OCI-LY1 (cell line): ENCODE measurements at regions not wholly inside any gene's neighbourhood (a gene's known extent, or its start where the extent isn't known, plus 50 kb on each side); places are given as distances from the start of the nearest gene placed in this dataset.

Source experiments
- H2AFZ ChIP-seq: fragments of 200-600 bp; sonication (generic), shearing (Covaris generic); 2 replicates; pipeline ENCODE4 v1.6.0; 2014; ENCODE audit warnings: antibody characterized with exemption, mild to moderate bottlenecking, low read length
- H3F3A ChIP-seq: fragments of 200-600 bp; sonication (generic), shearing (Covaris generic); 2 replicates; pipeline ENCODE4 v1.6.0; 2014; ENCODE audit warnings: mild to moderate bottlenecking, antibody characterized with exemption, low read length, moderate library complexity; ENCODE audit not compliant: insufficient read depth
- H3K27ac ChIP-seq: fragments of 200-600 bp; sonication (generic); 2 replicates; pipeline ENCODE4 v1.5.1; 2014; ENCODE audit warnings: low read length, mixed run types, mild to moderate bottlenecking, low read depth; ENCODE audit not compliant: poor library complexity, severe bottlenecking
- H3K27me3 ChIP-seq: fragments of 200-600 bp; sonication (generic); 2 replicates; pipeline ENCODE4 v1.6.0; 2014; ENCODE audit warnings: antibody characterized with exemption, mild to moderate bottlenecking, low read length, moderate library complexity; ENCODE audit not compliant: insufficient read depth
- H3K36me3 ChIP-seq: fragments of 200-600 bp; sonication (generic); 2 replicates; pipeline ENCODE4 v1.6.1; 2014; ENCODE audit warnings: mild to moderate bottlenecking, antibody characterized with exemption, low read length, moderate library complexity, mixed read lengths; ENCODE audit not compliant: insufficient read depth
- H3K4me1 ChIP-seq: fragments of 200-600 bp; sonication (generic); 2 replicates; pipeline ENCODE4 v1.5.1; 2014; ENCODE audit warnings: mild to moderate bottlenecking, low read length, moderate library complexity; ENCODE audit not compliant: insufficient read depth, severe bottlenecking
- H3K4me2 ChIP-seq: fragments of 200-600 bp; sonication (generic), shearing (Covaris generic); 2 replicates; pipeline ENCODE4 v1.6.1; 2014; ENCODE audit warnings: low read length
- H3K4me3 ChIP-seq: fragments of 200-600 bp; sonication (generic); 2 replicates; pipeline ENCODE4 v1.5.1; 2014; ENCODE audit warnings: low read length, low read depth, mild to moderate bottlenecking, mixed read lengths; ENCODE audit not compliant: poor library complexity, severe bottlenecking
- H3K79me2 ChIP-seq: fragments of 200-600 bp; shearing (Covaris generic); 2 replicates; pipeline ENCODE4 v1.6.1; 2016; ENCODE audit warnings: mixed run types, low read length, mixed read lengths; ENCODE audit not compliant: insufficient read depth
- H3K9ac ChIP-seq: fragments of 200-600 bp; sonication (generic), shearing (Covaris generic); 2 replicates; pipeline ENCODE4 v1.6.1; 2014; ENCODE audit warnings: mild to moderate bottlenecking, low read length, mixed read lengths
- H3K9me2 ChIP-seq: fragments of 200-600 bp; sonication (generic), shearing (Covaris generic); 2 replicates; pipeline ENCODE4 v1.6.1; 2014; ENCODE audit warnings: low read depth, mild to moderate bottlenecking, low read length, mixed read lengths
- H3K9me3 ChIP-seq: fragments of 200-600 bp; shearing (Covaris generic); 2 replicates; pipeline ENCODE4 v1.6.1; 2014; ENCODE audit warnings: low read length, mixed read lengths
- H4K20me1 ChIP-seq: fragments of 200-600 bp; sonication (generic), shearing (Covaris generic); 2 replicates; pipeline ENCODE4 v1.6.0; 2016; ENCODE audit warnings: mild to moderate bottlenecking, low read length; ENCODE audit not compliant: insufficient read depth
- EZH2 ChIP-seq: fragments of 200-600 bp; sonication (generic), shearing (Covaris generic); IDR thresholded peaks from 2 replicates; pipeline ENCODE4 v1.8.0; 2017; ENCODE audit warnings: borderline replicate concordance, mixed run types, mild to moderate bottlenecking, antibody characterized with exemption, low read length, moderate library complexity, mixed read lengths
- TF ChIP-seq, protein P1 (sequence below): fragments of 200-600 bp; sonication (generic), shearing (Covaris generic); IDR thresholded peaks from 2 replicates; pipeline ENCODE4 v1.5.1; 2017; ENCODE audit warnings: mild to moderate bottlenecking, antibody characterized with exemption, low read length, moderate library complexity, mixed read lengths

GRCh38 chr17:77849239-77849638, 109.3 kb upstream of the TNRC6C start:
- no peak overlapping the region for H3K27ac ChIP-seq
- TF ChIP-seq EZH2, result no peak
- TF ChIP-seq, protein P1, sequence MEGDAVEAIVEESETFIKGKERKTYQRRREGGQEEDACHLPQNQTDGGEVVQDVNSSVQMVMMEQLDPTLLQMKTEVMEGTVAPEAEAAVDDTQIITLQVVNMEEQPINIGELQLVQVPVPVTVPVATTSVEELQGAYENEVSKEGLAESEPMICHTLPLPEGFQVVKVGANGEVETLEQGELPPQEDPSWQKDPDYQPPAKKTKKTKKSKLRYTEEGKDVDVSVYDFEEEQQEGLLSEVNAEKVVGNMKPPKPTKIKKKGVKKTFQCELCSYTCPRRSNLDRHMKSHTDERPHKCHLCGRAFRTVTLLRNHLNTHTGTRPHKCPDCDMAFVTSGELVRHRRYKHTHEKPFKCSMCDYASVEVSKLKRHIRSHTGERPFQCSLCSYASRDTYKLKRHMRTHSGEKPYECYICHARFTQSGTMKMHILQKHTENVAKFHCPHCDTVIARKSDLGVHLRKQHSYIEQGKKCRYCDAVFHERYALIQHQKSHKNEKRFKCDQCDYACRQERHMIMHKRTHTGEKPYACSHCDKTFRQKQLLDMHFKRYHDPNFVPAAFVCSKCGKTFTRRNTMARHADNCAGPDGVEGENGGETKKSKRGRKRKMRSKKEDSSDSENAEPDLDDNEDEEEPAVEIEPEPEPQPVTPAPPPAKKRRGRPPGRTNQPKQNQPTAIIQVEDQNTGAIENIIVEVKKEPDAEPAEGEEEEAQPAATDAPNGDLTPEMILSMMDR, result no peak
- H3K9me2 ChIP-seq, result no peaks in the 10 kb centered on the region
- no peak overlapping the region for H3K9ac ChIP-seq
- H3K4me2 ChIP-seq, result no peak overlapping the region
- H3F3A ChIP-seq, result no peaks in the 10 kb centered on the region
- no peaks in the 10 kb centered on the region for H3K4me1 ChIP-seq
- H4K20me1 ChIP-seq, result no peaks in the 10 kb centered on the region
- no peaks in the 10 kb centered on the region for H3K36me3 ChIP-seq
- peaks cover 3% of the 10 kb centered on the region for H3K27me3 ChIP-seq
- no peaks in the 10 kb centered on the region for H3K9me3 ChIP-seq
- H3K4me3 ChIP-seq, result no peak overlapping the region
- H3K79me2 ChIP-seq, result no peaks in the 10 kb centered on the region
- no peak overlapping the region for H2AFZ ChIP-seq

- H3K9me2 ChIP-seq, result no peaks in the 10 kb centered on the region
- no peaks in the 10 kb centered on the region for H3F3A ChIP-seq
- H3K27ac ChIP-seq, result no peak overlapping the region
- no peak overlapping the region for H2AFZ ChIP-seq
- no peaks in the 10 kb centered on the region for H3K36me3 ChIP-seq
- no peaks in the 10 kb centered on the region for H3K4me1 ChIP-seq
- no peaks in the 10 kb centered on the region for H3K79me2 ChIP-seq
- H3K27me3 ChIP-seq, result peaks cover 3% of the 10 kb centered on the region; the same call in 1 of the 2 replicates
- H3K9me3 ChIP-seq, result no peaks in the 10 kb centered on the region
- no peak overlapping the region for H3K4me3 ChIP-seq
- no peaks in the 10 kb centered on the region for H4K20me1 ChIP-seq
- TF ChIP-seq EZH2, result no peak
- TF ChIP-seq, protein P1, result no peak
- no peak overlapping the region for H3K4me2 ChIP-seq
- no peak overlapping the region for H3K9ac ChIP-seq
These were observed 106.6 kb upstream of the TNRC6C start for GRCh38 chr17:77851921-77852320.

GRCh38 chr17:77852731-77853130, 105.8 kb upstream of the TNRC6C start:
- Histone ChIP-seq H3K4me1 (no peaks in the 10 kb centered on the region), H3K9me3 (no peaks in the 10 kb centered on the region), H3K9ac (no peak overlapping the region), H3K9me2 (no peaks in the 10 kb centered on the region), H3K27ac (no peak overlapping the region), H3K27me3 (peaks cover 3% of the 10 kb centered on the region; the same call in 1 of the 2 replicates), H3K36me3 (no peaks in the 10 kb centered on the region), H4K20me1 (no peaks in the 10 kb centered on the region), H3K79me2 (no peaks in the 10 kb centered on the region), H3K4me2 (no peak overlapping the region), H3K4me3 (no peak overlapping the region), H3F3A (no peaks in the 10 kb centered on the region), H2AFZ (no peak overlapping the region)
- TF ChIP-seq, protein P1, result no peak
- no peak for TF ChIP-seq EZH2
